IMR-90 (cell line): ENCODE measurements at regions not wholly inside any gene's neighbourhood (a gene's known extent, or its start where the extent isn't known, plus 50 kb on each side); places are given as distances from the start of the nearest gene placed in this dataset.
"Not testable (repeated sequence)": the region's sequence is repeated elsewhere in the genome, so short reads cannot be mapped to it uniquely, and the experiment has no call there.

Experiments
- ATAC-seq: fragments of 200-7000 bp; cut with Tn5 transposase; 2 replicates; pipeline ENCODE4 v1.9.1; 2020; ENCODE audit warnings: low read depth, mild to moderate bottlenecking, moderate library complexity
- BruUV-seq: library from RNA; stranded (reverse); fragments of 400-500 nt; replicated peaks from 2 replicates; lab custom pipeline; 2021; lab: Mats Ljungman, UMichigan
- CTCF ChIA-PET: fragments of 300-600 bp; formaldehyde crosslinking; extraction: SDS; loops from one replicate; lab custom pipeline; 2021; ENCODE audit warnings: antibody characterized with exemption; lab: Yijun Ruan, JAX
- POLR2A ChIA-PET: fragments of 300-600 bp; sonication (Branson Sonifier 250); formaldehyde crosslinking; loops from one replicate; lab custom pipeline; 2022; ENCODE audit warnings: antibody characterized with exemption; ENCODE audit not compliant: unreplicated experiment; lab: Charles Lee
- DNase-seq: peaks from one replicate; pipeline ENCODE4 v3.0.0; 2013
- H2AFZ ChIP-seq: replicated peaks from 2 replicates; pipeline ENCODE3; 2013; ENCODE audit warnings: low read length, mild to moderate bottlenecking; ENCODE audit not compliant: poor library complexity
- H2AK5ac ChIP-seq: 2 replicates; pipeline ENCODE4 v1.6.1; 2013; ENCODE audit warnings: low read depth, low read length, inconsistent platforms
- H2AK9ac ChIP-seq: replicated peaks from 2 replicates; pipeline ENCODE3; 2013; ENCODE audit warnings: mild to moderate bottlenecking, low read depth, low read length, moderate library complexity; ENCODE audit not compliant: poor library complexity
- H2BK120ac ChIP-seq: 2 replicates; pipeline ENCODE4 v1.6.1; 2013; ENCODE audit warnings: low read depth, low read length, inconsistent platforms
- H2BK15ac ChIP-seq: 3 replicates; pipeline ENCODE4 v1.6.1; 2013; ENCODE audit warnings: low read depth, low read length, inconsistent platforms
- H2BK20ac ChIP-seq: 2 replicates; pipeline ENCODE4 v1.6.1; 2013; ENCODE audit warnings: low read depth, mild to moderate bottlenecking, inconsistent platforms, low read length, moderate library complexity
- H2BK5ac ChIP-seq: 2 replicates; pipeline ENCODE4 v1.6.1; 2013; ENCODE audit warnings: mild to moderate bottlenecking, low read depth, low read length, inconsistent platforms; ENCODE audit not compliant: poor library complexity, severe bottlenecking
- H3K14ac ChIP-seq: replicated peaks from 2 replicates; pipeline ENCODE4 v1.6.1; 2013; ENCODE audit warnings: low read depth, low read length, inconsistent platforms
- H3K18ac ChIP-seq: 2 replicates; pipeline ENCODE4 v1.6.1; 2013; ENCODE audit warnings: low read depth, low read length, control low read depth
- H3K23ac ChIP-seq: 2 replicates; pipeline ENCODE4 v1.6.1; 2013; ENCODE audit warnings: low read depth, low read length, inconsistent platforms
- H3K27ac ChIP-seq: 2 replicates; pipeline ENCODE4 v1.5.1; 2013; ENCODE audit warnings: mild to moderate bottlenecking, control low read depth, low read length; ENCODE audit not compliant: insufficient read depth
- H3K27me3 ChIP-seq: 2 replicates; pipeline ENCODE4 v1.6.1; 2013; ENCODE audit warnings: low read length; ENCODE audit not compliant: control insufficient read depth, insufficient read depth
- H3K36me3 ChIP-seq: 2 replicates; pipeline ENCODE4 v1.6.1; 2013; ENCODE audit warnings: low read length, mixed read lengths; ENCODE audit not compliant: control insufficient read depth, insufficient read depth
- H3K4ac ChIP-seq: 2 replicates; pipeline ENCODE4 v1.6.1; 2013; ENCODE audit warnings: low read depth, low read length, inconsistent platforms
- H3K4me1 ChIP-seq: 2 replicates; pipeline ENCODE4 v1.6.1; 2013; ENCODE audit warnings: low read length, mixed read lengths; ENCODE audit not compliant: control insufficient read depth, insufficient read depth
- H3K4me2 ChIP-seq: 2 replicates; pipeline ENCODE4 v1.6.1; 2013; ENCODE audit warnings: low read depth, mild to moderate bottlenecking, control low read depth, low read length, moderate library complexity
- H3K4me3 ChIP-seq: 2 replicates; pipeline ENCODE4 v1.5.1; 2013; ENCODE audit warnings: low read depth, mild to moderate bottlenecking, control low read depth, low read length, moderate library complexity; ENCODE audit not compliant: insufficient read depth
- H3K56ac ChIP-seq: 2 replicates; pipeline ENCODE4 v1.6.1; 2013; ENCODE audit warnings: low read length, inconsistent platforms; ENCODE audit not compliant: insufficient read depth; ENCODE audit errors: extremely low read depth
- H3K79me1 ChIP-seq, 2 experiments: 2 replicates each; pipeline ENCODE4 v1.6.1; 2013; ENCODE audit warnings: low read length in 2 of 2, inconsistent platforms in 1 of 2, low read depth in 1 of 2
- H3K9ac ChIP-seq: 2 replicates; pipeline ENCODE4 v1.6.1; 2013; ENCODE audit warnings: low read depth, low read length, control low read depth
- H3K9me1 ChIP-seq: 2 replicates; pipeline ENCODE4 v1.6.1; 2013; ENCODE audit warnings: low read length, inconsistent platforms; ENCODE audit not compliant: insufficient read depth
- H3K9me3 ChIP-seq: 2 replicates; pipeline ENCODE4 v1.6.1; 2013; ENCODE audit warnings: low read length; ENCODE audit not compliant: control insufficient read depth, insufficient read depth
- H4K20me1 ChIP-seq: 2 replicates; pipeline ENCODE4 v1.6.1; 2013; ENCODE audit warnings: low read length, inconsistent platforms; ENCODE audit not compliant: insufficient read depth
- H4K5ac ChIP-seq: 2 replicates; pipeline ENCODE4 v1.6.1; 2013; ENCODE audit warnings: mild to moderate bottlenecking, low read depth, low read length, control low read depth
- H4K8ac ChIP-seq, 2 experiments: 2 replicates each; pipeline ENCODE4 v1.6.1; 2013; ENCODE audit warnings: low read depth in 2 of 2, low read length in 2 of 2, control low read depth in 1 of 2, inconsistent platforms in 1 of 2
- H4K91ac ChIP-seq: 2 replicates; pipeline ENCODE4 v1.6.1; 2013; ENCODE audit warnings: low read depth, low read length, inconsistent platforms; ENCODE audit not compliant: insufficient read depth
- WGBS, 2 experiments: methylation state at CpG; one replicate each; pipeline versions ENCODE4 v1.1.5 to v1.1.7; 2013; ENCODE audit warnings: missing lambda C conversion rate in 2 of 2; ENCODE audit not compliant: insufficient read length in 1 of 2; ENCODE audit errors: extremely low coverage in 2 of 2; 5-methylcytosine and 5-hydroxymethylcytosine counted together
- dilution Hi-C: fragments of 300-500 bp; cut with HindIII; formaldehyde crosslinking; loops from one replicate; pipeline ENCODE4 v1.14.3; 2018; ENCODE audit warnings: low sequenced_read_pairs; ENCODE audit not compliant: unreplicated experiment
- in situ Hi-C: fragments of 300-500 bp; cut with MboI; formaldehyde crosslinking; loops from 3 replicates; pipeline ENCODE4 v1.14.3; 2019; ENCODE audit warnings: low sequenced_read_pairs, inconsistent platforms, mixed read lengths
- intact Hi-C: fragments of 100-400 bp; cut with micrococcal nuclease; formaldehyde crosslinking; loops from 2 replicates; pipeline ENCODE4 v1.10.0; 2022

DNA sequence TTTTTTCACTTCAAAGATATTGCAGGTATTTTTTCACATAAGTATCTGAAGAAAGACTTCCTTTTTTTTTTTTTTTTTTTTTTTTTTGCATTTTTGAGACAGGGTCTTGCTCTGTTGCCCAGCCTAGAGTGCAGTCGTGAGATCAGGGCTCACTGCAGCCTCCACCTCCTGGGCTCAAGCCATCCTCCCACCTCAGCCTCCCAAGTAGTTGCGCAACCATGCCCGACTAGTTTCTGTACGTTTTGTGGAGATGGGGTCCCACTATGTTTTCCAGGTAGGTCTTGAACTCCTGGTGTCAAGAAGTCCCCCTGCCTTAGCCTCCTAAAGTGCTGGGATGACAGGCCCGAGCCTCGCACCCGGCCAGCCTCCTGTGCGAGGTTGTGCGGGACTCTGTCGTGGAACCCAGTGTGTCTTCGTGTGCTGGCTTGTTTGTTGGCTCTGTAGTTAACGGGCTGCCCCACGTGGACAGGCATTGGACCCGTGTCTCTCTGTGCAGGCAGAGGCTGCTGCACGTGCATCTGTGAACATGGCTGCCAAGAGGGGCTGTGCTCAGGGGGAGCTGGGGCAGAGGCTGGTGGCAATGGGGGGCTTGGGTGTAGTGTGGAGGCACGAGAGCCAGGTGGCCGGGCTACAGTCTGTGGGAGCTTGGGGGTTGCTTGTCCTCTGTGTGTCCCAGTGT lies 108.0 kb upstream of the CCZ1B start:
- CTCF ChIA-PET, POLR2A ChIA-PET, H3K27me3 ChIP-seq, H3K9ac ChIP-seq, BruUV-seq, H2AK5ac ChIP-seq, H3K18ac ChIP-seq, H2BK15ac ChIP-seq, H3K27ac ChIP-seq, H3K56ac ChIP-seq, H2AFZ ChIP-seq, intact Hi-C loops, H4K91ac ChIP-seq, H2AK9ac ChIP-seq, H2BK5ac ChIP-seq, H3K4me2 ChIP-seq, H3K23ac ChIP-seq, H3K4me1 ChIP-seq, H3K79me1 ChIP-seq, ATAC-seq, H4K5ac ChIP-seq, H3K14ac ChIP-seq, H2BK120ac ChIP-seq, H4K8ac ChIP-seq, H3K9me1 ChIP-seq, dilution Hi-C loops, H4K20me1 ChIP-seq, DNase-seq, H3K4ac ChIP-seq, H3K36me3 ChIP-seq, H3K4me3 ChIP-seq, H3K9me3 ChIP-seq, H2BK20ac ChIP-seq, in situ Hi-C loops: not testable (repeated sequence)
- WGBS, 2 experiments: no CpG with 5 or more reads among the region's 17 CpGs
